T-helper 22 cell (primary cell): ENCODE measurements at regions not wholly inside any gene's neighbourhood (a gene's known extent, or its start where the extent isn't known, plus 50 kb on each side); places are given as distances from the start of the nearest gene placed in this dataset.
A peak's percentile ranks its signal among the peaks of the same experiment; 100 is the strongest.

ENCODE experiments used
- DNase-seq: peaks from one replicate; pipeline ENCODE4 v3.0.0-alpha.2; 2020; ENCODE audit warnings: low read depth

DNA sequence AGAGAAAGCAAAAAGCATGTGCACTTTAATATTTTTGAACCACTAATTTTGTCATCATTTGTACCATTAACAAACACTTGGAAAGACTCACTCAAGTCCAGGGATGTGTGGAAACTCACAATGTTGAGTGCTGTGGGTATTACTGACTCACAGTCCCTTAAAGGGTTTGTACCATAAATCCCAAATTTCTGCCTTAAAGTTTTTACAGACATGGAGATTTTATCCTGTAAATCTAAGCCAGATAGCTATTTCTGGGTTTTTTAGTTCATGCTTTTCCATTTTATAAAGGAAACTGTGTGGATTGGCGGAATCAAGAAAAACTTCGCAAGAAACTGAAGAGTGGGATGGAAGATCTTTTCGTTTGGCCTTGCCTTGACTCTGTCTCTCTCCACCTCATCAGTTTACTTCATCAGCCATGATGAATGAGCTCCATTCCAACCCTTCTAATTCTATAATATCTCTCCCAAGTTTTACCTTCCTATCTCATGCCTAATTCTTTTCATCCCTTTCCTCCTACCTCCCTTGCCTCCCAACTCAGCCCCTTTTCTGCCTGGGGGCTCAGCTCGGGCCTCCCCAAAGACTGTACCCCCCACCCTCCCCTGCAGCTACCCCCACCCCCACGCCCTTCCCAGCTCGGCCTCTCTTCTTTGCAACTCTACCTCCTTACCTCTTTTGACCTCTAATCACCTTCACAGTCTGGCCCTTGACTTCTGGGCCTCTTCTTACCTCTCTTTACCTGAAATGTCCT lies 218.5 kb upstream of the MKLN1 start:
- no peak for DNase-seq

GRCh38 chr7:131109759-131110296 lies 217.8 kb upstream of the MKLN1 start:
- peak; percentile 70 for DNase-seq

DNA sequence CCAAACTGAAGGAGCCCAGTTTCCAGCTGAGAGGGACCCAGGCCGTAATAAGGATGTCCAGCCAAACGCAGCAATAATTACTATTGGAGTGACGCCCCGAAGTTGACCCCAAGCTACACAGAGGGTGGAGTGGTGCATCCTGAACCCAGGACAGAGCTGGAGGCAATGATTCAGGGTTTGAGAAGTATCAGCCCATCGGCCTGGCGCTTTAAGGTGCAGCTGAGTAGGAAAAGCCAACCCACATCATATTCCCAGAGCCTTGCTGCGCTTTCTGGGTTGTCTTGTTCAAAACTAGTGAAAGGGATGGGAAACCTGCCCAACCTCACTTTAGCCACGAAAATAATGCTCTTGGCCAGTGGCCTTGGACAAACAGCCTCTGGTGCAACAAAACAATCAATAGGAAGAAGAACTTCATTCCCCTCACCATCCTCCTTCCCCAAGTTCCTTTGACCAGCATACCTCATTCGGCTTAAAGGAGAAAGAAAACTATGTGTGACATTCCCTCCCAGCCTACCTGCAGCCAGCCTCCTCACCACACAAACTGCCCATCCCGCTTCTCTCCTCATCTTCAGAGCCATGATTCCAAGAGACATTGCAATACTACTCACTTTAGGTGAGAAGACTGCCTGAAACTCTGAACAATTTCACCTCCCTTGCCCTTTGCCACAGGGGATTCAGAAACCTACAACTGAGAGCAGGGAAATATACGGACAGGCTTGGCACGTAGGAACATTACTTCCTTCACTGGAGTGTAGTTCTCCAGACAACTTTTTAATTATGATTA lies 217.2 kb upstream of the MKLN1 start:
- DNase-seq: no peak

GRCh38 chr7:131111081-131111576 lies 216.5 kb upstream of the MKLN1 start:
- peak; percentile 22 for DNase-seq

- no peak for DNase-seq
These were observed 215.9 kb upstream of the MKLN1 start for GRCh38 chr7:131111792-131112191.

GRCh38 chr7:131112431-131112830 lies 215.2 kb upstream of the MKLN1 start:
- no peak for DNase-seq

DNA sequence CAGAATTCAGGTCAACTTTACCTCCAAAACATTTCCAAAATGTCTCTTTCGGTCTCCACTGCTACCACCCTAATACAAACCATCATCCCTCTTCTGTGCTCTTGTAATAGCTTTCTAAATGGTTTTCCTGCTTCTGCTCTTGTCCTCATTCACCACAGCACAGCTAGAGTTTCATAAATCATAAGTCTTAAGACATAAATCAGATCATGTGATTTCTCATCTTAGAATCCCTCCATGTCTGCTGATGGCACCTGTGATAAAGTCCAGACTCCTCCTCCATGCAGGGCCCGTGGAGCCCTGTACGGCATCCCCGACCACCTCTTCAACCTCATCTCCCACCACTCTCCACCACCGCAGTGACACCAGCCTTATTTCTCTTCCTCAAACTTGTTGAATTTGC lies 212.3 kb upstream of the MKLN1 start:
- DNase-seq: no peak

- no peak for DNase-seq
These were observed 210.2 kb upstream of the MKLN1 start for GRCh38 chr7:131117439-131117838.

DNA sequence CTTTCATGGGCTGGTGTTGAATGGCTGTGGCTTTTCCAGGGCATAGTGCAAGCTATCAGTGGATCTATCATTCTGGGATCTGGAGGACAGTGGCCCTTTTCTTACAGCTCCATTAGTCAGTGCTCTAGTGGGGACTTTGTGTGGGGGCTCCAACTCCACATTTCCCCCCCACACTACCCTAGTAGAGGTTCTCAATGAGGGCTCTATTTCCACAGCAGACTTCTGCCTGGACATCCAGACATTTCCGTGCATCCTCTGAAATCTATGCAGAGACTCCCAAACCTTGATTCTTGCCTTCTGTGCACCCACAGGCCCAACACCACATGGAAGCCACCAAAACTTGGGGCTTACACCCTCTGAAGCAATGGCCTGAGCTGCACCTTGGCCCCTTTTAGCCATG lies 208.3 kb upstream of the MKLN1 start:
- no peak for DNase-seq

- no peak for DNase-seq
These were observed 205.3 kb upstream of the MKLN1 start for GRCh38 chr7:131122394-131122793.

DNA sequence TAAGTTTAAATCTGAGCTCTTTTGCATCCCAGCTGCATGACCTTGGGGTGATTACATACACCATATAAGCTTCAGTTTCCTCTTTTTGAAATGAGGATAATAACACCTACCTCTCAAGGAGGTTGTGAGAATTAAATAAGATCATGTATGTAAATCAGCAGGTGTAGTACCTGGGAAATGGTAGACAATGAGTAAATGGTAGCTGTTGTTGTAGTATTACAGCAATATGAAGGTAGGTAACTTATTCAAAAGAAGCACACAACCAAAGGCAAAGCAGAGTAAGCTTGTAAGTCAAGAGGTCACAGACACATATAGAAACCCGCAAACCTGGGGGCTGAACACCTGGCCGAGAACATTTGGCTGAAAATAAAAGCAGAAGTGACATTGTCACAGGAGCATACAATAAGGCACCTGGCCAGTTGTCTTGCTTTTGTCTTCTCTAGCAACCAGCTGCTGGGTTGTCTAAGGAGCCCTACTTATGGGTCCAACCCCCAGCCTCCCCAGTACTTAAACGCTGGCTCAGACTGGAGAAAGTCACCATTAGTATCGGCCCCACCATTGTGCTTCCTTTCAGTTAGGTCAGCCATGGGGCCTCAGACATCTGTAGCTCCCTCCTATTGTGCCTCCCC lies 203.6 kb upstream of the MKLN1 start:
- no peak for DNase-seq

- DNase-seq: no peak
These were observed 202.8 kb upstream of the MKLN1 start for GRCh38 chr7:131124867-131125266.

DNA sequence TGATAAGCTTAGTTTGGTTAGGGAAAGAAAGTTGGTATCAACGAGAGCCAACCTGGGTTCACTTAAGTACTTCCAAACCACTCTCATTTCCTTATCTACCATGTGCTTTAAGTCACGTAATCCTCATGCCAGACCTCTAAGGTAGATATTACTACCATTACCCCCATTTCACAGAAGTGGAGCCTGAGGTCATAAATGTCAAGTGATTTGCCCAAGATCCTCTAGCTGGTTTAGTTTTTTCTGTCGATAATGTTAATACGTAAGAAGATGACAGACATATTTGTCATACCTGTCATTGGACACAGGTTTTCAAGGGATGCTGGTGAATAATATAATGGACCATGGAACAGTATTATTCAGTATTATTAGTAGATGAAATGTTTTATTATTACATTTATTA lies 197.4 kb upstream of the MKLN1 start:
- DNase-seq: no peak

- no peak for DNase-seq
These were observed 196.5 kb upstream of the MKLN1 start for GRCh38 chr7:131131012-131131745.

DNA sequence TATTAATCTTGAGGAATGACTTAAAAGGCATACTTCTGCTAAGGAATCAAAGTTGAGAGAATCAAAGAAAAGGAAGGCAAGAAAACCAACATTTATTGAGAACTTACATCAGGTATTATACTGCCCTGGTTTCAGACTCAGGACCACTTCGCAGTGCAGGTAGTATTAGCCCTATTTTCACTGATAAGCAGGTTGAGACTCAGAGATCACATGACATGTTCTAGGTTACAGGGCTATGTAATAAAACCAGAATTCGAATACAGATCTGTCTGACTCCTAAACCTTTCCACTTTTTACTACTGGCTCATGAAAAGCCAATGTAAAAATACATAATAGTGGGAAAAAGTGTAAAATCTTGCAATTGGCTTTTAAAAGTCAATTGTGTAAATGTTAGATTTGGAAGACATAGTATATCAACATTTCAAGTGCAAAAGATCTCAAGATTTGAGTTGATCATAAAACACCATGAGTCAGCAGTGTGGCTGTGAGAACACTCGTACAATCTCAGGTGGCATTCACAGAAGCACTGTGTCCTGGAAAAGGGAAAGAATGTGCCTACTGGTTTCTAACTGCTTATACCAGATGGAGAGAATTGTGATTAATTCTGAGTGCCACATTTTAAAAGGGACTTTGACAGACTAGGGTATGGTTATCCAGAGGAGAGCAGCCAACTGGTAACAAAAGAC lies 195.8 kb upstream of the MKLN1 start:
- DNase-seq: no peak

GRCh38 chr7:131139462-131139861 lies 188.2 kb upstream of the MKLN1 start:
- no peak for DNase-seq

GRCh38 chr7:131141443-131141967 lies 186.2 kb upstream of the MKLN1 start:
- DNase-seq: no peak

DNA sequence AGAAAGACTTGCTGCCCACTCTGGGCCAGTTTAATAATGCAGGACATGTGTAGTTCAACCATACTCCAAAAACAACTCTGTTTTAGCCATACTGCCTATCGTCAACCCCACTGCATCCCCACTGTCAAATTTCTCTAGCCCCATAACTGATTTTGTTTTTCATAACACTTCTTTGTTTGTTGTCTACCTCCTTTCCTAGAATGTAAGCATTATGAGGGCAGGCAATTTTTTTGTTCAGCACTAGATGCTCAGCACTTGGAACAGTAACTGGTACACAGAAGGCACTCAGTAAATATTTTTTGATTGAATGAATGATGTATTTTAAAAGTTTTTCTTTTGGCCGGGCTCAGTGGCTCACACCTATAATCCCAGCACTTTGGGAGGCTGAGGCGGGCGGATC lies 183.8 kb upstream of the MKLN1 start:
- no peak for DNase-seq

DNA sequence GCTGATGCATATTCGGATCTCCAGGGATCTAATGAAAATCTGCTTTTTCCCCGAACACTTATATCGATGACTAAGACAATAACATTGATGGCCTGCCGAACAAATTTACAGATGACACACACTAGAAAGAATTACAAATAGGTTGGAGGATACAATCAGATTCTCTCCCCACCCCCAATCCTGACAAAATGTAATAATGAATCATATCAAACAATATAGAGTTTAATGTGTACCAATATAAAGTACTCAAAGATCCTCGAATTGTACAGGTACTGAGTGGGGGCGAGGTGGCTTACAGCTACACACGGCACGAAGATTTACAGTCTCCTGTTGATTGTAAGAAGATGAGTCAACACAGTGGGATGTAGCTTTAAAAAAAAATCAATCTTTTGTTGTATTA lies 182.7 kb upstream of the MKLN1 start:
- DNase-seq: no peak

DNA sequence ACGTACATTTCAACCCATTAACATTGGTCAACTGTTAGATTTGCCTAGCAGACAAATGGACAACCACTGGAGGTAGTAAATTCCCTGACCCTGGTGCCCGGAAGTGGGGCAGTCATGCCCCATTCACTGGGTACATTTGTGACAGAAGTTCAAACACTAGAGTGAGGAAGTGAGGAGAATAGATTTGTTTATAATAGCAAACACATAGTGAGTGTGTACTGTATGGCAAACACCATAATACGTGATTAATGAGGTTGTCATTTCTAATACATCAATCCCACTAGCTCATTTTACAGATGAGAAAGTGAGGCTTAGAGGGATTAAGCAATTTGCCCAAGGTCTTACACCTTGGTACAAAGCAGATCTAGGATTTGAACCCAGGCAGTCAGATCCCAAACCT lies 181.9 kb upstream of the MKLN1 start:
- no peak for DNase-seq

- no peak for DNase-seq
These were observed 180.1 kb upstream of the MKLN1 start for GRCh38 chr7:131147604-131148003.
